HEK293 (cell line): ENCODE measurements at regions not wholly inside any gene's neighbourhood (a gene's known extent, or its start where the extent isn't known, plus 50 kb on each side); places are given as distances from the start of the nearest gene placed in this dataset.

Experiments used
- CTCF ChIA-PET: fragments of 350-600 bp; formaldehyde crosslinking; extraction: SDS; loops from one replicate; lab custom pipeline; 2021; ENCODE audit warnings: antibody characterized with exemption; lab: Yijun Ruan, JAX
- POLR2A ChIA-PET: fragments of 300-600 bp; formaldehyde crosslinking; extraction: SDS; loops from one replicate; lab custom pipeline; 2020; ENCODE audit warnings: antibody characterized with exemption, inconsistent platforms; lab: Yijun Ruan, JAX
- H3K27ac ChIP-seq: fragments of 200-500 bp; sonication (Bioruptor generic); 2 replicates; pipeline ENCODE4 v1.5.1; 2014; ENCODE audit warnings: low read depth, low read length, control low read depth, inconsistent platforms; ENCODE audit errors: extremely low read depth
- H3K36me3 ChIP-seq, 2 experiments: fragments of 200-500 bp in 1 of 2; sonication (Bioruptor generic) in 1 of 2; 1 replicate in 1 of 2; 2 replicates in 1 of 2; pipeline ENCODE4 v1.5.1; 2014 to 2017; ENCODE audit warnings: inconsistent platforms in 2 of 2, low read length in 2 of 2; ENCODE audit not compliant: control insufficient read depth in 2 of 2, insufficient read depth in 1 of 2
- H3K4me1 ChIP-seq: fragments of 200-500 bp; sonication (Bioruptor generic); 2 replicates; pipeline ENCODE4 v1.5.1; 2014; ENCODE audit warnings: mild to moderate bottlenecking, low read length, inconsistent platforms; ENCODE audit not compliant: control insufficient read depth, insufficient read depth
- H3K4me3 ChIP-seq: 2 replicates; pipeline ENCODE4 v1.5.1; 2011; ENCODE audit warnings: low read depth, mild to moderate bottlenecking, control low read depth, low read length, moderate library complexity
- H3K9me3 ChIP-seq: fragments of 200-500 bp; sonication (Bioruptor generic); 2 replicates; pipeline ENCODE4 v1.5.1; 2014; ENCODE audit warnings: low read depth, low read length, inconsistent platforms; ENCODE audit not compliant: control insufficient read depth, insufficient read depth
- GLI2 ChIP-seq: fragments of 450-650 bp; formaldehyde crosslinking; IDR thresholded peaks from 2 replicates; pipeline ENCODE4; 2017; ENCODE audit warnings: missing biosample characterization, missing genetic modification characterization, low read depth, borderline replicate concordance
- GLIS1 ChIP-seq: fragments of 450-650 bp; formaldehyde crosslinking; IDR thresholded peaks from 2 replicates; pipeline ENCODE4 v1.5.1; 2016; ENCODE audit warnings: missing biosample characterization, missing genetic modification characterization
- OSR2 ChIP-seq: fragments of 450-650 bp; formaldehyde crosslinking; IDR thresholded peaks from 2 replicates; pipeline ENCODE4 v1.5.1; 2016; ENCODE audit warnings: missing biosample characterization, missing genetic modification characterization
- PRDM1 ChIP-seq: fragments of 450-650 bp; formaldehyde crosslinking; IDR thresholded peaks from 2 replicates; pipeline ENCODE4; 2016; ENCODE audit warnings: missing biosample characterization, missing genetic modification characterization
- SCRT2 ChIP-seq: fragments of 450-650 bp; formaldehyde crosslinking; IDR thresholded peaks from 2 replicates; pipeline ENCODE4 v1.5.1; 2016; ENCODE audit warnings: missing biosample characterization, missing genetic modification characterization
- SETDB1 ChIP-seq: IDR thresholded peaks from one replicate; pipeline ENCODE4 v1.6.1; 2017; ENCODE audit warnings: mild to moderate bottlenecking, low read length, moderate library complexity, mixed read lengths; ENCODE audit not compliant: insufficient read length
- ZBTB11 ChIP-seq: fragments of 450-650 bp; formaldehyde crosslinking; conservative IDR thresholded peaks from 2 replicates; pipeline ENCODE4 v1.5.1; 2016; ENCODE audit warnings: low read depth, missing biosample characterization, missing genetic modification characterization
- ZFP3 ChIP-seq: fragments of 450-650 bp; formaldehyde crosslinking; IDR thresholded peaks from 2 replicates; pipeline ENCODE4 v1.5.1; 2016; ENCODE audit warnings: low read depth, missing biosample characterization, missing genetic modification characterization
- ZNF155 ChIP-seq: fragments of 450-650 bp; formaldehyde crosslinking; IDR thresholded peaks from 2 replicates; pipeline ENCODE4 v1.5.1; 2016; ENCODE audit warnings: missing biosample characterization, missing genetic modification characterization
- ZNF366 ChIP-seq: fragments of 450-650 bp; formaldehyde crosslinking; conservative IDR thresholded peaks from 2 replicates; pipeline ENCODE4 v1.5.1; 2016; ENCODE audit warnings: missing biosample characterization, missing genetic modification characterization
- ZNF391 ChIP-seq: fragments of 450-650 bp; formaldehyde crosslinking; IDR thresholded peaks from 2 replicates; pipeline ENCODE4 v1.5.1; 2016; ENCODE audit warnings: low read depth, missing biosample characterization, missing genetic modification characterization, borderline replicate concordance
- ZNF449 ChIP-seq: fragments of 450-650 bp; formaldehyde crosslinking; IDR thresholded peaks from 2 replicates; pipeline ENCODE4 v1.5.1; 2017; ENCODE audit warnings: missing biosample characterization, mild to moderate bottlenecking, missing genetic modification characterization, moderate library complexity
- ZNF529 ChIP-seq: fragments of 450-650 bp; formaldehyde crosslinking; IDR thresholded peaks from 2 replicates; pipeline ENCODE4 v1.5.1; 2017; ENCODE audit warnings: missing genetic modification characterization, missing biosample characterization; ENCODE audit not compliant: insufficient replicate concordance
- ZNF530 ChIP-seq: fragments of 450-650 bp; formaldehyde crosslinking; IDR thresholded peaks from 2 replicates; pipeline ENCODE4 v1.5.1; 2016; ENCODE audit warnings: low read depth, missing biosample characterization, missing genetic modification characterization
- ZNF548 ChIP-seq: fragments of 450-650 bp; formaldehyde crosslinking; IDR thresholded peaks from 2 replicates; pipeline ENCODE4 v1.5.1; 2016; ENCODE audit warnings: missing biosample characterization, missing genetic modification characterization
- ZNF701 ChIP-seq: fragments of 450-650 bp; formaldehyde crosslinking; IDR thresholded peaks from 2 replicates; pipeline ENCODE4 v1.5.1; 2016; ENCODE audit warnings: missing biosample characterization, missing genetic modification characterization

- CTCF ChIA-PET, result no interaction called here
- no peaks in the 10 kb centered on the region for H3K9me3 ChIP-seq
- H3K4me1 ChIP-seq, result no peaks in the 10 kb centered on the region
- POLR2A ChIA-PET, result no interaction called here
- H3K36me3 ChIP-seq, result no peaks in the 10 kb centered on the region
- TF ChIP-seq ZBTB11 (tag by site-specific recombination), result no peak
- peak; percentile 20; the same call in 1 of the 2 replicates for TF ChIP-seq ZNF449
- TF ChIP-seq, all 188 proteins: peak for 1
- Histone ChIP-seq H3K27ac (no peak overlapping the region), H3K4me3 (no peak overlapping the region)
These were observed 77.6 kb upstream of the PAQR3 start for GRCh38 chr4:79016878-79017277.

- no peaks in the 10 kb centered on the region for H3K36me3 ChIP-seq
- H3K27ac ChIP-seq, result no peak overlapping the region
- no peak overlapping the region for H3K4me3 ChIP-seq
- no peaks in the 10 kb centered on the region for H3K9me3 ChIP-seq
- CTCF ChIA-PET, result no interaction called here
- H3K4me1 ChIP-seq, result no peaks in the 10 kb centered on the region
- TF ChIP-seq SETDB1, result no peak
- TF ChIP-seq, all 188 proteins: peak for 0
- POLR2A ChIA-PET, result no interaction called here
These were observed 76.2 kb upstream of the PAQR3 start for GRCh38 chr4:79015411-79015810.

- H3K4me3 ChIP-seq, result no peak overlapping the region
- H3K4me1 ChIP-seq, result no peaks in the 10 kb centered on the region
- TF ChIP-seq ZNF701, result no peak
- TF ChIP-seq ZNF529, result no peak
- TF ChIP-seq ZNF155 (tag by site-specific recombination), result no peak
- TF ChIP-seq GLI2 (tag by site-specific recombination), result no peak
- no peak for TF ChIP-seq ZNF366 (tag by site-specific recombination)
- peak; percentile 54 for TF ChIP-seq OSR2
- TF ChIP-seq ZNF530 (tag by site-specific recombination), result no peak
- no peak for TF ChIP-seq PRDM1
- no peak for TF ChIP-seq ZFP3 (tag by site-specific recombination)
- TF ChIP-seq SCRT2, result 0 out of 2 replicates have a peak, but pooled peaks have one; percentile 30
- no peak for TF ChIP-seq ZNF548 (tag by site-specific recombination)
- no peak for TF ChIP-seq ZNF391 (tag by site-specific recombination)
- 0 out of 2 replicates have a peak, but pooled peaks have one; percentile 26 for TF ChIP-seq GLIS1 (tag by site-specific recombination)
- H3K36me3 ChIP-seq, result no peaks in the 10 kb centered on the region
- no peaks in the 10 kb centered on the region for H3K9me3 ChIP-seq
- CTCF ChIA-PET, result no interaction called here
- POLR2A ChIA-PET, result no interaction called here
- H3K27ac ChIP-seq, result no peak overlapping the region
These were observed 75.0 kb upstream of the PAQR3 start for GRCh38 chr4:79014230-79014629.
